GM13976 (cell line): ENCODE measurements at regions not wholly inside any gene's neighbourhood (a gene's known extent, or its start where the extent isn't known, plus 50 kb on each side); places are given as distances from the start of the nearest gene placed in this dataset.

Experiments
- DNase-seq: peaks from one replicate; pipeline ENCODE4 v3.0.0; 2012; ENCODE audit warnings: low spot score
- in situ Hi-C: fragments of 300-500 bp; cut with MboI; formaldehyde crosslinking; loops from one replicate; pipeline ENCODE4 v1.12.0; 2022; ENCODE audit warnings: low sequenced_read_pairs, mixed read lengths, inconsistent platforms; ENCODE audit not compliant: unreplicated experiment
- TF ChIP-seq, protein P1 (sequence below): IDR thresholded peaks from 2 replicates; pipeline ENCODE4 v1.5.1; 2012; ENCODE audit warnings: borderline replicate concordance, mild to moderate bottlenecking; ENCODE audit not compliant: insufficient read depth; ENCODE audit errors: extremely low read depth, missing control alignments, control extremely low read depth

DNA sequence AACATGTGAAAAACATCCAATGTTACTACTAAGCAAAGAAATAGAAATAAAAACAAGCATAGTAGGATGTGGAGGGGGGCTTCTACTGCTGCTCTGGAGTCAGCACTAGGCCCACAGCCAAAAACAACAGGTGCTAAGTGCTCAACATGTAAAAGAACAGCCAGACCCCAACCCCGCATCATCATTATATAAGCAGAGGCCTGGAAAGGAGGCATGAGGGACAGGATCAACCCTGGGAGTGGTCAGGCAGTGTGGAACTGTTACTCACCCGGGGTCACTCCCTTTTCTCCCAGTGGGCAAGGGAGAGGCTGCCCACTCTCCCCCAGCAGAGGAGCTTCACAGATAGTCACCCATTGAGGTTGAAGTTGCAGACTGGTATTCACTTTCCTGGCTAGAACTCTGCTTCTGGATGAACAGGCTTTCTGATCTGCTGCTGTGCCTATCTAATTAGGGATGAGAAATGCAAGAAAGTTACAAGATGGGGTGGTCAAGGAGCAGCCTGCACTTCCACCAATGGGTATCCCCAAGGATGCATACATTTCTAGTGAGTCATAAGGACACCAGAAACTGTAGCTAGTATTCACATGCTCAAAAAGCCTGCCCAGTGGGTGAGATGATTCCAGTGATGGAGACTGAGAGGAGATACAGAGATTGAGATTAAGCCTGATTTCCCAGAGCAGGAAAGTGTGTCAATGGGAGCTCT, 480.1 kb upstream of the TCF4 start:
- DNase-seq: no peak
- in situ Hi-C loops: no loop called here
- TF ChIP-seq, protein P1, sequence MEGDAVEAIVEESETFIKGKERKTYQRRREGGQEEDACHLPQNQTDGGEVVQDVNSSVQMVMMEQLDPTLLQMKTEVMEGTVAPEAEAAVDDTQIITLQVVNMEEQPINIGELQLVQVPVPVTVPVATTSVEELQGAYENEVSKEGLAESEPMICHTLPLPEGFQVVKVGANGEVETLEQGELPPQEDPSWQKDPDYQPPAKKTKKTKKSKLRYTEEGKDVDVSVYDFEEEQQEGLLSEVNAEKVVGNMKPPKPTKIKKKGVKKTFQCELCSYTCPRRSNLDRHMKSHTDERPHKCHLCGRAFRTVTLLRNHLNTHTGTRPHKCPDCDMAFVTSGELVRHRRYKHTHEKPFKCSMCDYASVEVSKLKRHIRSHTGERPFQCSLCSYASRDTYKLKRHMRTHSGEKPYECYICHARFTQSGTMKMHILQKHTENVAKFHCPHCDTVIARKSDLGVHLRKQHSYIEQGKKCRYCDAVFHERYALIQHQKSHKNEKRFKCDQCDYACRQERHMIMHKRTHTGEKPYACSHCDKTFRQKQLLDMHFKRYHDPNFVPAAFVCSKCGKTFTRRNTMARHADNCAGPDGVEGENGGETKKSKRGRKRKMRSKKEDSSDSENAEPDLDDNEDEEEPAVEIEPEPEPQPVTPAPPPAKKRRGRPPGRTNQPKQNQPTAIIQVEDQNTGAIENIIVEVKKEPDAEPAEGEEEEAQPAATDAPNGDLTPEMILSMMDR: no peak

DNA sequence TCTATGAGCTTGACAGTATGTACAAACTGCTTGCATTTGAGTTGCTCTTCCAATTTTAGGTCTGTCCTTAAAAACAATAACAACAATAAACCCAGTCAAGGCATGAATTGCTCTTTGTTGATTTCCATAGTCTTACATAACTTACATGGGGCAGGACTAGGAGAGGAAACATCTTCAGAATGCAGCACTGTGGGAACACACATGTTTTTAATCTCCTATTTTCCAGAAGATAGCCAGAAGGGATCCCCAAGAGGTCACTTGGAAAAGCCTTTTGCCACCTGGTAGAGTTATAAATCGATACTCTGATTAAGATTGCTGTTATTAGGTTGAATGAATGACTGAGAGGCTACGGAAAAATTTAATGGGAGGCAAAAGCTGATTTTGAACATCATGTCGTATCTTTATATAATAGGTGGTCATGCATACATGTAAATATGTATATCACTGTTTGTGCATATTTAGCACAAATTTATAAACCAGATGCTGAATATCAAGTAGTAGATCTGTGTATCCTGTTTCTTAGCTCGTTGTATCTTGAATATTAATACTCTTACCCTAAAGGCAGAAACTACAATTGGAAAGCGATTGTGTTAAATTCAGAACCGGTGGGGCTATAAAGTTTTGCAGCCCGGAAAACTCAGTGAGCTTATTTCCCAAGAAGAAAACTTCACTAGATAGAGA, 479.4 kb upstream of the TCF4 start:
- in situ Hi-C loops: no loop called here
- no peak for DNase-seq
- TF ChIP-seq, protein P1: no peak

- TF ChIP-seq, protein P1: no peak
- no peak for DNase-seq
- in situ Hi-C loops: no loop called here
Measured at GRCh38 chr18:56066524-56067213, 478.7 kb upstream of the TCF4 start.

DNA sequence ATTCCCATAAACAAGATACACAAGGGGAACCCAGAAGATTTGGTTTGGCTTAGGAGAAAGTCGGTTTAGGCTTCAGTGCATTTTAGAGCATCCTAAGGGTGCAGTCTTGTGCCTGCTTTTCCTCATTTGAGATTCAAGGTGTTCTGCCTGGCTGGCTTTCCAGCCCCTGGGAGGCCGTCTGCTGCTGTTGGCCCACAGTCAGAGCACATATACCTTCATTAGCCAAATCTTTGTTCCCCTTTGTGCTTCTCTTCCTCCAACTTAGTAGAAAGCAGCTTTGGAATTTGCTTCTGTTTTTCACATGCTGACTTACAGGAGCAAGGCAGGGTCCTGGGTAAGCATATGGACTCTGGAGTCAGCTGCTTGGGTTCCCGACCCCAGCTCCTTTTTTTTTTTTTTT, 477.1 kb upstream of the TCF4 start:
- no peak for DNase-seq
- TF ChIP-seq, protein P1: no peak
- in situ Hi-C loops: no loop called here

- in situ Hi-C loops: no loop called here
- TF ChIP-seq, protein P1: no peak
Measured at GRCh38 chr18:56062931-56063330, 474.9 kb upstream of the TCF4 start.

GRCh38 chr18:56060967-56061541, 473.1 kb upstream of the TCF4 start:
- DNase-seq: no peak
- in situ Hi-C loops: no loop called here
- TF ChIP-seq, protein P1: no peak

More at GRCh38 chr18:56062931-56063330, 474.9 kb upstream of the TCF4 start:
- DNase-seq: no peak
